ENCODE measurements at regions not wholly inside any gene's neighbourhood (a gene's known extent, or its start where the extent isn't known, plus 50 kb on each side); places are given as distances from the start of the nearest gene placed in this dataset.

- TF ChIP-seq POLR2A (IDR thresholded peaks at IDR 0.05): no peak
- no peak for TF ChIP-seq CTCF (IDR thresholded peaks at IDR 0.05)
Observed at GRCh38 chr1:239868058-239868832, 223.4 kb upstream of the FMN2 start.
